H9 (cell line): ENCODE measurements at regions not wholly inside any gene's neighbourhood (a gene's known extent, or its start where the extent isn't known, plus 50 kb on each side); places are given as distances from the start of the nearest gene placed in this dataset.

Source experiments
- DNase-seq: peaks from one replicate; pipeline ENCODE4 v3.0.0-alpha.2; 2017
- H2AFZ ChIP-seq: one replicate; pipeline ENCODE4 v1.6.1; 2013; ENCODE audit warnings: mild to moderate bottlenecking, low read length, control low read depth, moderate library complexity
- H2AK5ac ChIP-seq: 2 replicates; pipeline ENCODE4 v1.6.1; 2013; ENCODE audit warnings: low read length, control low read depth, mixed read lengths; ENCODE audit not compliant: insufficient read length
- H2BK120ac ChIP-seq: one replicate; pipeline ENCODE4 v1.6.1; 2013; ENCODE audit warnings: low read depth, mild to moderate bottlenecking, low read length, control low read depth, inconsistent platforms; ENCODE audit not compliant: poor library complexity, severe bottlenecking
- H2BK12ac ChIP-seq: 2 replicates; pipeline ENCODE4 v1.6.1; 2013; ENCODE audit warnings: low read length, control low read depth, mixed read lengths, low read depth; ENCODE audit not compliant: insufficient read length
- H2BK15ac ChIP-seq: 2 replicates; pipeline ENCODE4 v1.6.1; 2013; ENCODE audit warnings: low read depth, low read length, control low read depth
- H2BK20ac ChIP-seq: one replicate; pipeline ENCODE4 v1.6.1; 2013; ENCODE audit warnings: low read depth, mild to moderate bottlenecking, low read length, control low read depth, inconsistent platforms; ENCODE audit not compliant: poor library complexity, severe bottlenecking
- H2BK5ac ChIP-seq: 2 replicates; pipeline ENCODE4 v1.6.1; 2013; ENCODE audit warnings: low read length, control low read depth, mixed read lengths; ENCODE audit not compliant: insufficient read length
- H3K14ac ChIP-seq: 2 replicates; pipeline ENCODE4 v1.6.1; 2013; ENCODE audit warnings: low read length, control low read depth; ENCODE audit not compliant: insufficient read depth
- H3K18ac ChIP-seq: 2 replicates; pipeline ENCODE4 v1.6.1; 2013; ENCODE audit warnings: low read depth, mild to moderate bottlenecking, mixed read lengths, low read length, control low read depth; ENCODE audit not compliant: insufficient read length
- H3K23ac ChIP-seq: 2 replicates; pipeline ENCODE4 v1.6.1; 2013; ENCODE audit warnings: low read length, control low read depth, mixed read lengths, low read depth; ENCODE audit not compliant: insufficient read length
- H3K23me2 ChIP-seq: 2 replicates; pipeline ENCODE4 v1.6.1; 2013; ENCODE audit warnings: low read depth, mild to moderate bottlenecking, mixed read lengths, low read length, control low read depth; ENCODE audit not compliant: insufficient read length, poor library complexity, severe bottlenecking
- H3K27ac ChIP-seq: 2 replicates; pipeline ENCODE4 v1.5.1; 2013; ENCODE audit warnings: low read length, control low read depth, mixed read lengths, low read depth; ENCODE audit not compliant: insufficient read length
- H3K27me3 ChIP-seq: 2 replicates; pipeline ENCODE4 v1.6.1; 2013; ENCODE audit warnings: low read length, control low read depth, inconsistent platforms; ENCODE audit not compliant: insufficient read depth
- H3K4ac ChIP-seq: 2 replicates; pipeline ENCODE4 v1.6.1; 2013; ENCODE audit warnings: low read depth, mild to moderate bottlenecking, control low read depth, inconsistent platforms, low read length, moderate library complexity
- H3K4me1 ChIP-seq: 2 replicates; pipeline ENCODE4 v1.6.1; 2013; ENCODE audit warnings: low read length, control low read depth, inconsistent platforms; ENCODE audit not compliant: insufficient read depth
- H3K4me2 ChIP-seq: 2 replicates; pipeline ENCODE4 v1.6.1; 2013; ENCODE audit warnings: low read length, control low read depth, mixed read lengths; ENCODE audit not compliant: insufficient read length, insufficient read depth
- H3K56ac ChIP-seq: 2 replicates; pipeline ENCODE4 v1.6.1; 2013; ENCODE audit warnings: low read depth, mild to moderate bottlenecking, mixed read lengths, low read length, control low read depth; ENCODE audit not compliant: insufficient read length
- H3K79me1 ChIP-seq: 2 replicates; pipeline ENCODE4 v1.6.1; 2013; ENCODE audit warnings: low read depth, mild to moderate bottlenecking, moderate library complexity, low read length, control low read depth, inconsistent platforms; ENCODE audit not compliant: insufficient read depth, poor library complexity, severe bottlenecking
- H3K79me2 ChIP-seq: 2 replicates; pipeline ENCODE4 v1.6.1; 2013; ENCODE audit warnings: low read length, control low read depth, inconsistent platforms; ENCODE audit not compliant: insufficient read depth
- H3K9ac ChIP-seq: 2 replicates; pipeline ENCODE4 v1.6.1; 2013; ENCODE audit warnings: low read length, control low read depth, mixed read lengths; ENCODE audit not compliant: insufficient read length; ENCODE audit errors: extremely low read depth
- H3K9me3 ChIP-seq: one replicate; pipeline ENCODE4 v1.6.1; 2013; ENCODE audit warnings: low read depth, low read length, inconsistent platforms; ENCODE audit not compliant: control insufficient read depth
- H3T11ph ChIP-seq: one replicate; pipeline ENCODE4 v1.6.1; 2013; ENCODE audit warnings: mild to moderate bottlenecking, low read length, control low read depth, inconsistent platforms
- H4K20me1 ChIP-seq: one replicate; pipeline ENCODE4 v1.6.1; 2013; ENCODE audit not compliant: control insufficient read depth, insufficient read length, insufficient read depth
- H4K5ac ChIP-seq: 2 replicates; pipeline ENCODE4 v1.6.1; 2013; ENCODE audit warnings: low read depth, mild to moderate bottlenecking, mixed read lengths, low read length, control low read depth; ENCODE audit not compliant: insufficient read length
- H4K8ac ChIP-seq: replicated peaks from 2 replicates; pipeline ENCODE4 v1.6.1; 2013; ENCODE audit warnings: low read length, control low read depth, mixed read lengths, low read depth; ENCODE audit not compliant: insufficient read length
- H4K91ac ChIP-seq: 2 replicates; pipeline ENCODE4 v1.6.1; 2013; ENCODE audit warnings: low read depth, mild to moderate bottlenecking, moderate library complexity, mixed read lengths, low read length, control low read depth; ENCODE audit not compliant: insufficient read length
- H3K27ac Mint-ChIP-seq, 3 experiments: 2 replicates in 2 of 3; 3 replicates in 1 of 3; pipeline ENCODE4 v1.8.0; 2020 to 2021; ENCODE audit warnings: mixed read lengths in 3 of 3, mild to moderate bottlenecking in 1 of 3, moderate library complexity in 1 of 3
- H3K27me3 Mint-ChIP-seq: 2 replicates; pipeline ENCODE4 v1.8.0; 2021; ENCODE audit warnings: low read depth, mild to moderate bottlenecking, moderate library complexity, mixed read lengths
- H3K36me3 Mint-ChIP-seq, 3 experiments: 2 replicates in 2 of 3; 3 replicates in 1 of 3; pipeline ENCODE4 v1.8.0; 2020 to 2021; ENCODE audit warnings: low read depth in 3 of 3, mixed read lengths in 3 of 3; ENCODE audit not compliant: insufficient read depth in 1 of 3
- H3K4me1 Mint-ChIP-seq, 2 experiments: 2 replicates each; pipeline ENCODE4 v1.8.0; 2020; ENCODE audit warnings: mixed read lengths in 2 of 2
- H3K4me3 Mint-ChIP-seq, 2 experiments: 2 replicates in 1 of 2; 3 replicates in 1 of 2; pipeline ENCODE4 v1.8.0; 2020 to 2021; ENCODE audit warnings: mild to moderate bottlenecking in 2 of 2, mixed read lengths in 2 of 2, moderate library complexity in 1 of 2
- H3K9me3 Mint-ChIP-seq, 2 experiments: 2 replicates in 1 of 2; 3 replicates in 1 of 2; pipeline ENCODE4 v1.8.0; 2020; ENCODE audit warnings: mild to moderate bottlenecking in 2 of 2, mixed read lengths in 2 of 2, moderate library complexity in 1 of 2
- WGBS: extraction: QIAGEN DNeasy Blood & Tissue Kit; methylation state at CpG from one replicate; pipeline ENCODE4 v1.1.7; 2013; ENCODE audit warnings: missing lambda C conversion rate, low lambda C conversion rate, mixed read lengths; ENCODE audit not compliant: insufficient read length; ENCODE audit errors: extremely low coverage; 5-methylcytosine and 5-hydroxymethylcytosine counted together
- TF ChIP-seq, protein P1 (sequence below): fragments of 200-600 bp; sonication (generic); conservative IDR thresholded peaks from 3 replicates; pipeline ENCODE4 v1.8.0; 2021; ENCODE audit warnings: antibody characterized with exemption, mild to moderate bottlenecking

DNA sequence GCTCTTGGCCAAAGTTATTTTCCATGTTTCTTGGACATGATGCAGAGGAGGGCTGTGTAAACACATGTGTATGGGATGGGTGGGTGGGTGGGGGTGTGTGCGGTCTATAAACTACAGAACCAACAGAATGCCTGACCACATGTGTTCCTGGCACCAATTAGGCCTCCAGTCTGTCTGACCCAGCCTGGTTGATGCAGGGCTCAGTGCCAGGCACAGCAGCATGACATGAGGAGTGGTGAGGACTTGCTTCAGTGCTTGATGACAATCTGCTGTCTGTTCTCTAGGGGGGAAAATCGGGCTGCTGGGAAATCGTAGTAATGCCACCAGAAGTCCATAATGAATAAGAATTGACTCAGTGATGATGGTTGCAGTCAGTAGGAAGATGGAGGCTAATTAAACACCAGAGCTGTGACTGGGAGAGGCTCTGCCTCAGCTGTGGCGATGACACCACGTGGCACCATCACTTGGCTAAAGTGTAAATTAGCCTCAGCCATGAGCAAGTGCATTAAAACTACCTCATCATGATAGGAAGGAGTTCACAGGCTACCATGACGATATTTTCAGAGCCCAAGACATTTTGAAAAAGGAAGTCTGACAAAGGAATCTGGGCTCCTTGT, 260.1 kb upstream of the PODXL start:
- Histone ChIP-seq H3K23ac (no peak overlapping the region), H4K8ac (no peak overlapping the region), H2AK5ac (no peak overlapping the region), H3K14ac (no peak overlapping the region), H3K79me1 (no peaks in the 10 kb centered on the region), H2BK120ac (no peak overlapping the region), H2BK20ac (no peak overlapping the region), H3K79me2 (no peaks in the 10 kb centered on the region), H4K91ac (no peak overlapping the region), H3K27ac (no peak overlapping the region), H3K9me3 (no peaks in the 10 kb centered on the region), H2AFZ (no peak overlapping the region), H2BK5ac (no peak overlapping the region), H2BK15ac (no peak overlapping the region), H4K20me1 (no peaks in the 10 kb centered on the region), H3K56ac (no peak overlapping the region), H3K23me2 (no peaks in the 10 kb centered on the region), H4K5ac (no peak overlapping the region), H3K27me3 (no peaks in the 10 kb centered on the region; the same call in 1 of the 2 replicates), H3K18ac (no peak overlapping the region), H3T11ph (no peak overlapping the region), H3K4ac (no peak overlapping the region), H3K9ac (no peak overlapping the region), H3K4me1 (no peaks in the 10 kb centered on the region), H2BK12ac (no peak overlapping the region), H3K4me2 (no peak overlapping the region)
- Mint-ChIP-seq H3K27ac (no peak overlapping the region; a peak in 1 of 7 replicates), H3K4me3 (no peak overlapping the region), H3K27me3 (peaks cover 33% of the 10 kb centered on the region), H3K36me3 (no peaks in the 10 kb centered on the region; a peak in 1 of 7 replicates), H3K4me1 (peaks cover 23 to 32% of the 10 kb centered on the region in 2 experiments), H3K9me3 (no peaks in the 10 kb centered on the region)
- TF ChIP-seq, protein P1, sequence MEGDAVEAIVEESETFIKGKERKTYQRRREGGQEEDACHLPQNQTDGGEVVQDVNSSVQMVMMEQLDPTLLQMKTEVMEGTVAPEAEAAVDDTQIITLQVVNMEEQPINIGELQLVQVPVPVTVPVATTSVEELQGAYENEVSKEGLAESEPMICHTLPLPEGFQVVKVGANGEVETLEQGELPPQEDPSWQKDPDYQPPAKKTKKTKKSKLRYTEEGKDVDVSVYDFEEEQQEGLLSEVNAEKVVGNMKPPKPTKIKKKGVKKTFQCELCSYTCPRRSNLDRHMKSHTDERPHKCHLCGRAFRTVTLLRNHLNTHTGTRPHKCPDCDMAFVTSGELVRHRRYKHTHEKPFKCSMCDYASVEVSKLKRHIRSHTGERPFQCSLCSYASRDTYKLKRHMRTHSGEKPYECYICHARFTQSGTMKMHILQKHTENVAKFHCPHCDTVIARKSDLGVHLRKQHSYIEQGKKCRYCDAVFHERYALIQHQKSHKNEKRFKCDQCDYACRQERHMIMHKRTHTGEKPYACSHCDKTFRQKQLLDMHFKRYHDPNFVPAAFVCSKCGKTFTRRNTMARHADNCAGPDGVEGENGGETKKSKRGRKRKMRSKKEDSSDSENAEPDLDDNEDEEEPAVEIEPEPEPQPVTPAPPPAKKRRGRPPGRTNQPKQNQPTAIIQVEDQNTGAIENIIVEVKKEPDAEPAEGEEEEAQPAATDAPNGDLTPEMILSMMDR, result no peak
- DNase-seq, result no peak
- no CpG with 5 or more reads among the region's 6 CpGs for WGBS
